ENCODE measurements at regions not wholly inside any gene's neighbourhood (a gene's known extent, or its start where the extent isn't known, plus 50 kb on each side); places are given as distances from the start of the nearest gene placed in this dataset.

- H3K27me3 ChIP-seq (ENCODE audit: control insufficient read depth in 2 of 2, insufficient read depth in 2 of 2, low read length in 2 of 2), result no peaks in the 10 kb centered on the region
- no peaks in the 10 kb centered on the region for H3K9me1 ChIP-seq (replicated peaks; ENCODE audit: control insufficient read depth, extremely low read depth, insufficient read depth, low read length)
- no peaks in the 10 kb centered on the region for H3K9me3 ChIP-seq (replicated peaks; ENCODE audit: control insufficient read depth, insufficient read depth, low read length)
- TF ChIP-seq EZH2 (IDR thresholded peaks at IDR 0.05; ENCODE audit: borderline replicate concordance, low read depth, low read length, severe bottlenecking) (no peak), GATA2 (IDR thresholded peaks at IDR 0.05; ENCODE audit: insufficient read depth, insufficient read length, low read depth, low read length) (no peak), MYC (IDR thresholded peaks at IDR 0.05; ENCODE audit: low read depth, low read length) (no peak), POLR2AphosphoS5 (IDR thresholded peaks at IDR 0.05; ENCODE audit: insufficient read depth, low read depth, low read length) (no peak), POLR2A (IDR thresholded peaks at IDR 0.05; ENCODE audit: low read depth, low read length) (no peak), MAX (IDR thresholded peaks at IDR 0.05; ENCODE audit: insufficient read depth, insufficient read length) (no peak), FOS (IDR thresholded peaks at IDR 0.05; ENCODE audit: borderline replicate concordance, insufficient read depth, low read length) (no peak)
- H3K4me2 ChIP-seq (ENCODE audit: insufficient read depth, low read length), result no peak overlapping the region
- dilution Hi-C loops (cut with MboI; ENCODE audit: extremely low pct_ligation_motif_present, low sequenced_read_pairs) (no loop called here), intact Hi-C loops (cut with micrococcal nuclease) (no loop called here)
- H4K20me1 ChIP-seq (replicated peaks; ENCODE audit: control insufficient read depth, extremely low read depth, insufficient read depth, low read length), result no peaks in the 10 kb centered on the region
- ChIA-PET POLR2A (no interaction called here), CTCF (interaction anchor here (1.2 kb wide), 1 partner anchor 10 kb away, joined by 5 read pairs; no protein-coding TSS in a partner anchor)
- H3K4me1 ChIP-seq (ENCODE audit: control insufficient read depth, extremely low read depth, insufficient read depth, low read length), result no peaks in the 10 kb centered on the region
- no peak overlapping the region for H2AFZ ChIP-seq (ENCODE audit: low read depth, low read length)
- H3K4me3 ChIP-seq (replicated peaks in 1 of 3; ENCODE audit: insufficient read depth in 1 of 3, low read depth in 1 of 3, low read length in 3 of 3), result no peak overlapping the region
- no peaks in the 10 kb centered on the region for H3K36me3 ChIP-seq (ENCODE audit: control insufficient read depth in 2 of 2, extremely low read depth in 1 of 2, insufficient read depth in 2 of 2, low read length in 2 of 2)
- H3K9ac ChIP-seq (replicated peaks; ENCODE audit: extremely low read depth, insufficient read depth, low read length), result no peak overlapping the region
- BruUV-seq (replicated peaks), result no TSS peak
- FAIRE-seq (no peak), DNase-seq (ENCODE audit: low read depth, low spot score) (peak; percentile 60)
- H3K79me2 ChIP-seq (ENCODE audit: control insufficient read depth, insufficient read depth, low read length), result no peaks in the 10 kb centered on the region
- no peak overlapping the region for H3K27ac ChIP-seq (ENCODE audit: insufficient read depth, low read depth, low read length)
Observed at GRCh38 chr3:31086698-31087097, 192.2 kb upstream of the GADL1 start.

- TF ChIP-seq GATA2 (IDR thresholded peaks at IDR 0.05; ENCODE audit: insufficient read depth, insufficient read length, low read depth, low read length) (no peak), POLR2AphosphoS5 (IDR thresholded peaks at IDR 0.05; ENCODE audit: insufficient read depth, low read depth, low read length) (no peak), JUN (IDR thresholded peaks at IDR 0.05; ENCODE audit: borderline replicate concordance, insufficient read depth, insufficient read length, low read depth) (no peak), POLR2A (IDR thresholded peaks at IDR 0.05; ENCODE audit: low read depth, low read length) (no peak), FOS (IDR thresholded peaks at IDR 0.05; ENCODE audit: borderline replicate concordance, insufficient read depth, low read length) (no peak), MYC (IDR thresholded peaks at IDR 0.05; ENCODE audit: low read depth, low read length) (no peak), MAX (IDR thresholded peaks at IDR 0.05; ENCODE audit: insufficient read depth, insufficient read length) (no peak)
- TF ChIP-seq, protein P1, sequence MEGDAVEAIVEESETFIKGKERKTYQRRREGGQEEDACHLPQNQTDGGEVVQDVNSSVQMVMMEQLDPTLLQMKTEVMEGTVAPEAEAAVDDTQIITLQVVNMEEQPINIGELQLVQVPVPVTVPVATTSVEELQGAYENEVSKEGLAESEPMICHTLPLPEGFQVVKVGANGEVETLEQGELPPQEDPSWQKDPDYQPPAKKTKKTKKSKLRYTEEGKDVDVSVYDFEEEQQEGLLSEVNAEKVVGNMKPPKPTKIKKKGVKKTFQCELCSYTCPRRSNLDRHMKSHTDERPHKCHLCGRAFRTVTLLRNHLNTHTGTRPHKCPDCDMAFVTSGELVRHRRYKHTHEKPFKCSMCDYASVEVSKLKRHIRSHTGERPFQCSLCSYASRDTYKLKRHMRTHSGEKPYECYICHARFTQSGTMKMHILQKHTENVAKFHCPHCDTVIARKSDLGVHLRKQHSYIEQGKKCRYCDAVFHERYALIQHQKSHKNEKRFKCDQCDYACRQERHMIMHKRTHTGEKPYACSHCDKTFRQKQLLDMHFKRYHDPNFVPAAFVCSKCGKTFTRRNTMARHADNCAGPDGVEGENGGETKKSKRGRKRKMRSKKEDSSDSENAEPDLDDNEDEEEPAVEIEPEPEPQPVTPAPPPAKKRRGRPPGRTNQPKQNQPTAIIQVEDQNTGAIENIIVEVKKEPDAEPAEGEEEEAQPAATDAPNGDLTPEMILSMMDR (IDR thresholded peaks at IDR 0.05; ENCODE audit: extremely low read depth in 1 of 2, insufficient read depth in 1 of 2, low read depth in 1 of 2, low read length in 2 of 2), result no peak
- Histone ChIP-seq H3K4me3 (replicated peaks in 1 of 3; ENCODE audit: insufficient read depth in 1 of 3, low read depth in 1 of 3, low read length in 3 of 3) (no peak overlapping the region), H3K79me2 (ENCODE audit: control insufficient read depth, insufficient read depth, low read length) (no peaks in the 10 kb centered on the region), H3K9me1 (replicated peaks; ENCODE audit: control insufficient read depth, extremely low read depth, insufficient read depth, low read length) (no peaks in the 10 kb centered on the region), H3K27ac (ENCODE audit: insufficient read depth, low read depth, low read length) (no peak overlapping the region), H4K20me1 (replicated peaks; ENCODE audit: control insufficient read depth, extremely low read depth, insufficient read depth, low read length) (no peaks in the 10 kb centered on the region), H3K27me3 (ENCODE audit: control insufficient read depth in 2 of 2, insufficient read depth in 2 of 2, low read length in 2 of 2) (no peaks in the 10 kb centered on the region), H2AFZ (ENCODE audit: low read depth, low read length) (no peak overlapping the region), H3K9me3 (replicated peaks; ENCODE audit: control insufficient read depth, insufficient read depth, low read length) (no peaks in the 10 kb centered on the region), H3K4me2 (ENCODE audit: insufficient read depth, low read length) (no peak overlapping the region), H3K36me3 (ENCODE audit: control insufficient read depth in 2 of 2, extremely low read depth in 1 of 2, insufficient read depth in 2 of 2, low read length in 2 of 2) (no peaks in the 10 kb centered on the region), H3K9ac (replicated peaks; ENCODE audit: extremely low read depth, insufficient read depth, low read length) (no peak overlapping the region), H3K4me1 (ENCODE audit: control insufficient read depth, extremely low read depth, insufficient read depth, low read length) (peaks cover 13% of the 10 kb centered on the region)
- no peak for DNase-seq (ENCODE audit: low read depth, low spot score)
- CTCF ChIA-PET, result interaction anchor here (1.6 to 2.8 kb wide), 2 partner anchors 10 to 14 kb away, joined by 3 to 9 read pairs; no protein-coding TSS in a partner anchor
- POLR2A ChIA-PET, result no interaction called here
- intact Hi-C loops (cut with micrococcal nuclease) (no loop called here), dilution Hi-C loops (cut with MboI; ENCODE audit: extremely low pct_ligation_motif_present, low sequenced_read_pairs) (no loop called here)
- BruUV-seq (replicated peaks), result no TSS peak
- peak; percentile 38 for FAIRE-seq
Observed at GRCh38 chr3:31091748-31092147, 197.3 kb upstream of the GADL1 start.

Data from endothelial cell of umbilical vein (primary cell).